T-helper 2 cell (primary cell): ENCODE measurements at regions not wholly inside any gene's neighbourhood (a gene's known extent, or its start where the extent isn't known, plus 50 kb on each side); places are given as distances from the start of the nearest gene placed in this dataset.

Experiments
- DNase-seq, 5 experiments: peaks; one replicate each; pipeline versions ENCODE4 v3.0.0 to v3.0.0-alpha.2; 2012 to 2022

DNA sequence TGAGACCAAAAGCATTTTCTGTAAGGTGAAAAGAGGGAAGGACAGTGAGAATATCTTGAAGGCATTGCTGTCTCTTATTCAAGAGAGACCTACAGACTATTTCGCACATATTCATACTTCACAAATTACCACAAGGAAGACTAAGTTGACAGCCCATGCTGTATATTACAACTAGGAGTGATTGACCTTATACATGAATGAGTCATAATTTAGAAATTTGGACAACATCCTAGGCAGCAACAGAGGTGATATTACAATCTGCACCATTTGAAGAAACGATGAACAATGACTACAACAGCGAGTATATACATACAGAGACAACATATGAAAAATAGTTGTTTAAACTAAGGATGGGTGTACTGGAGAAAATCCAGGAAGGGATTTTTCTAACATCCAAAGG lies 971.7 kb downstream of the CDH11 start:
- no peak for DNase-seq

DNA sequence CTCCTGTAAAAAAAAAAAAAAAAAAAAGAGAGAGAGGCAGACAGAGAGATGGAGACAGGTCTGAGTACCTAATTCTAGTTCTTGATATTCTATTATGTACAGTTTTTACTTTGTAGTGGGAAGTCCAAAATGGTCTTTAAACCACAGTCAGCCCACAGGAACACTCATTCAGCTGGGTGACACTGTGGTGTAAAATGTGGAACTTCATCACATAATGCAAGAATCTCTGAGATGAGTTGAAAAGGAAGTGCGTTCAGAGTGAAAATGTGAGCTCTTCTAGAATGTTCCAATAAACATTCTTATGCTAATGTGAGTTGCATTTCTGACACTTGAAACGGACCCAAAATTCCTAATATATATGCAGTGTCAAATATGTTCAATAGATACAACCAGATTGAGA lies 972.1 kb downstream of the CDH11 start:
- DNase-seq = no peak

DNA sequence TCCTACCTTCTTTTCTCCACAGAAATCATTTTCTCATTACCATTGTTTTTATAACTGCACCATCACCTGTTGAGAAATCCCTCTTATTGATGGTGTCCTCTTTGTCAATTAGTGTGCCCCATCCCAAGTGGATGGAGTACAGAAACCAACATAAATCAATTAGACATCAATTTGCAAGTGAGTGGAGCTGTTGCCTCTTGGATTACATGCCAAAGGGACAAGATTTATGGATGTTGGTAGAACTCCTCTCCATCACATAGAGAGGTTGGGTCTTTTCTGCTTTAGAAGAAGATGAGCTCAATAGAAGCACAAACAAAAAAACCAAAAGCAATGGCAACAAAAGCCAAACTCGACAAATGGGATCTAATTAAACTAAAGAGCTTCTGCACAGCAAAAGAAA lies 973.5 kb downstream of the CDH11 start:
- DNase-seq = no peak

DNA sequence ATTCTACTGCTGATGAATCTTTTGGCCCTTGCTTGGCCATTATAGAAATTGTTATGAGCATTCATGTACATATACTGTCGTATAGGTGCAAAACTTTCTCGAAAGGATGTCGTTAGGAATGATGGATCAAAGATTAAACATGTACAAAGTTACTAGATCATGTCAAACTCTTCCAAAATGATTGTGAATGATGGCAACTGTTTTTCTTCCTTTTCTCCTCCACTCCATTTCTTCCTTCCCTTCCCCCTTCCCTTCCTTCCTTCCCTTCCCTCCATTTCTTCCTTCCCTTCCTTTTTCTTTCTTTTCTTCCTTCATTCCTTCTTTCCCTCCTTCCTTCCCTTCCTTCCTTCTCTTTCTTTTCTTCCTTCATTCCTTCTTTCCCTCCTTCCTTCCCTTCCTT lies 973.9 kb downstream of the CDH11 start:
- DNase-seq = no peak

DNA sequence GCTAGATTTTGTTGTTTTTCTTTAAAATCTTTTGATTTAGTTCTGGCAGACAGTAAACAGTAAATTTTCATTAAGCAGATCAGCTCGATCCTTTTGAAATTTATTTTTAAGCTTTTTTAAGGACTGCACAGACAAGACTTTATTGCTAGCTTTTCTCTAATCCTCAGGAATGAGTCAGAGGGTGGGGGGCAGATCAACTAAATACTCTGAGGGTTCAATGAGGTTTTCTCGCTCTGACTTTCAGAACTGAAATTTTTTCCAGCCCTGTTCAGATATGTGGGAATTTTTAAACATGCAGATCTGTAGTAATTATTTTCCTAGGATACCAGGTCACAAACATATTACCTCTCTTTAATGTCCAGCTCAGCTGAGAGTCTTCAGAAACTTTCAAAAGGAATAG lies 977.2 kb downstream of the CDH11 start:
- DNase-seq = no peak

DNA sequence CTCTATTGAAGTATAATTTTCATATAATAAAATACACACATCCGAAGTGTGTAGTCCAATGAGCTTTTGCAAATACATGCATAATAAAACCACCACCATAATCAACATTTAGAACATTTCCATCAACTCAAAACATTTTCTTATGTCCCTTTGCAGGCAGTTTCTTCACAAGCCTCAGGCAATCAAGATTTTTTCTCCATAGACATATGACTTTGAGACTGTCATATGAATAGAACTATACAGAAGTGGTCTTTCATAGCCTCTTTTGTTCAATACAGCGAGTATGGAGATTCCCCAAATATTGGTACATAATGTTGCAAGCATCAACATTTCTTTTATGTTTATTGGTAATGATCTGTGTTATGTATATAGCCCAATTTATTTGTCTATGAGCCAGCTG lies 983.2 kb downstream of the CDH11 start:
- no peak for DNase-seq

DNA sequence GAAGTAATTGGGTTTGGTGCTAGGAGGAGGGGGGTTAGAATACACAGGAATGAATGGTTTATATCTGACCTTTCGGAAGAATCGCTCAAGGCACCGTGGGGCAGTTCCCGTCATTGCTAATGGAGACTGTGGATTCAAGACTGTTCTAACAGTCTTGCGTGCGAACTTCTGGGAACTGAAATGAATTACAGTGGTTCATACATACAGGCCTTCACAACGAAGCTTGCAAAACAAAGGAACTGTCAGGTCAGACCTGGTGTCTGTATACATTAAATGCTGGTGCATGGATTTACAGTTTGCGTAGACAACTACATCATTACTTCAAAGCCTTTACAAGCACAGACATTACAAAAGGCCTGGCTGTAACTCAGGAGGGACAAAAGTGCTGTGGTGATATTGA lies 983.9 kb downstream of the CDH11 start:
- no peak for DNase-seq

DNA sequence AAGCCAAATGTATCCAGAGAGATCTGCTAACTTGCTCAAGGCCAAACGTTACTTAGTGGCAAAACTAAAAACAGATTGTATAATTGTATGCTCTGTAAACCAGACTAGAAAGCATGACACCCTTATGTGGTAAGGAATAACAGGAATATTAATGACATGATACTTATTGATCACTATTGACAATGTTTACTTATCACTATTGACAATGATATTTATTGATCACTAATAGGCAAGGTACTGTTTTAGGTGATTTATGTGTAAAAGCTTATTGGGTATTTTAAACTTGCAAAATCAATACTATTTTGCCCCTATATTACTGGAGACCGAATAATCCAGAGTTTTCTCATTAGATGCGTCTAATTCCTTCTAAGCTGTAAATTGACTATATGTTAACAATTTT lies 985.1 kb downstream of the CDH11 start:
- no peak for DNase-seq

DNA sequence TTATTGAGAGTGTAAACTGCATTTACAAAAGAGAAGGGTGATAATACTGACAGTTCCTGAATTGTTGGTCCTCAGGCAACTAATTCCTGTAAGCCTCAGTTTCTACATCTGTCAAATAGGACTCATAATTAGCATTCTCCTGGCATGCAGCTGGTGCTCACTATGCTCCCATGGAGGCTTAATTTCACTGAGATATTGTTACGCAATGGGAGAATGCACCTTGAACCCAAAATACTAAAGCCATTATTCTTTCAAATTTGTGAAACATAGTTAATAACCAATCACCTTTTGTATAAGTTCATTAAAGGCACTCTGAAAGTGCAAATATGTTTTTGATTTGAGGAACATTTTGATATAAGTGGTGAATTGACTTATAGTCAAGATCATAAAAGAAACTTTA lies 985.5 kb downstream of the CDH11 start:
- DNase-seq = no peak

DNA sequence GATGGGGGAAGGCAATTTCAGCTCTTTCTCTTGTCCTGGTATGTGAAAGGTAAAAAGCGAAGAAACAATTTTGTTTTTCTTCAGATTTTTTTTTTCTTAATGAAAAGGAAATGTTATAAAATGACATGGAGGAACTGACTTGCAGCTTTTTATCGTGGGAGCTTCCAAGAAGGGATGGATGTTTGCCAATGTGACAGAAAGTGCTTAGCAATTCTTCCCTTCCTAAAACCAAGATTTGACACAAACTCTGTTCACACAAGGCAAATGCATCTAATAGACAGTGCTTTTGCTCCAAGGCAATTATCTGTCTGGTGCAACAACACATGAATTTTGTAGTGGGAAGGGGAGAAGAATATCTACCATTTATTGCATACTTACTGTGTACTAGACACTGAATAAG lies 988.5 kb downstream of the CDH11 start:
- no peak for DNase-seq

DNA sequence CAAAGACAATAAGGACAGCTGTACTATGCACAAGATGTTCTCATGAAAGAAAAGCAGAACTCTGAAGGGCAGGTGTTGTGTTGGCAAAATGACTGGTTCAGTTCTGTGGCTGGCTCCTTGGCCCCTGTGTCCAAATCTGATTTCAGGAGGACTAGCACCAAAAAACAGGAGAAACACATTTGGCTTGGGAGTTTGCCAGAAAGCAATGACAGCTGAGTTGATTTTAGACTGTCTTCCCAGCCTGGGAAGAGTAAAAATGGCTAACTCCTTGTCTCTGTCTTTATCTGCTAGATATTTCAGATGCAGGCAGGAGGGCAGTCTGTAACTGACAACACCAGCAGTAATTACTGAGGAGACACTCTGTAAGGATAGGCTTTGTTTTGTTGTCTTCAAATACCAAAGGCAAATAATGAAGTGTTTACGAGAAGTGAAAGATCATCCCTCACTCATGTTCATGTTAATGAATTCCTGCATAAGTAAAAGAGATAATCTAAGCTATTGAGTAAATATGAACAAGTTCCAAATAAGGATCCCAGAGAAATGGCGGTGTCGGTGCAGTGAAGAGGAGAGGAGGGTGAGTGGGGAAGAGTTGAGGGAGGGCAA lies 989.0 kb downstream of the CDH11 start:
- no peak for DNase-seq

DNA sequence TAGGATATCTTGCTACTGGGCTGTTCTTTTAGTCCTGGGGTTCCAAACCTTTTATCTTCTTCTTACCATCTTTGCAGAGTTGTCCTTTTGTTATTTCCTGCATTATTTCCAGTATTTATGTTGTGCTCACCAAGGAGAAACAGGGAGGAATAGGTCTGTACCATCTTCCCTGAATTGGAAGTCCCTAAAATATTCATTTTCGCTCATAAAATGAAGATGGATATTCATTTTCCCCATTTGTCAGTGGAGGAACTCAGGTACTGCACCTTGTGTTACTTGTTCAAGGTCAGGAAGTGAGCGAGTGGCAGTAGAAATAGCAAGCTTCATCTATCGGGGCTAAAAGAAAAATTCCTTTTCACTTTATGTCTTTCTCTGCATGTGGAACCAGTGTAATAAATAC lies 989.7 kb downstream of the CDH11 start:
- no peak for DNase-seq

DNA sequence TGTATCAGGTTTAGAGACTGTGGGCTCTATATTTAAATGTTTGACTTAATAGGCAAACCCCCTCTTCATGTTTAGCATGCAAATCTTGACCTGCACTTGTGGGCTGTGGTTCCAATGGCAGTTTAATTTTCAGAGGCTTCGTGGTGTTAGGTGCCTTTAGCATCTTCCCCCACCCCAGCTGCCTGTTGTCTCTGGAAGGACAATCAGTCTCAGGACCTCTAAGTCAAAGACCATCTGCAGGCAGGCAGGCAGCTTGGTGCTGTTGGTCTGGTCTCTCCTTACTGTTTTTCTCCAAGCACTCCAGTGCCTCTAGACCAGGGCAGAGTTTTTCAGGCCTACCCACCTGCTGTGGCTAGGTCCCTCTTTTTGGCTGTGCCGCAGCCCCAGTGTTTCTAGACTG lies 990.4 kb downstream of the CDH11 start:
- DNase-seq = no peak

DNA sequence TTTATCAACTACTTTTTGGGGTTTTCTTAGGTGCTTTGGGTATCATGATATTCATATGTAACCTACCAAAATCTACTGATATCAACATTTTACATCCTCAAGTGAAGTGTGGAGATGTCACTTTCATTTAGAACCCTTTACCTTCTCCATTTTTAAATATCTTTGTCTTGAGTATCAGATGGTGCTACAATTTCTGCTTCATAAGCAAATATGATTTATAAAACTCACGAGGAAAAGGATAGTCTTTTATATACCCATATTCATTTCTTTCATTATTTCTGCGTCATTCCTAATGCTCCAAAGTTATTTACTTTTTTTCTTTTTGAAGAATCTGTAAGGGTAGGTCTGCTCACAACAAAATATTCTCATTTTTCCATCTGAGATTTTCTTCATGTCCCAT lies 991.7 kb downstream of the CDH11 start:
- DNase-seq = no peak

DNA sequence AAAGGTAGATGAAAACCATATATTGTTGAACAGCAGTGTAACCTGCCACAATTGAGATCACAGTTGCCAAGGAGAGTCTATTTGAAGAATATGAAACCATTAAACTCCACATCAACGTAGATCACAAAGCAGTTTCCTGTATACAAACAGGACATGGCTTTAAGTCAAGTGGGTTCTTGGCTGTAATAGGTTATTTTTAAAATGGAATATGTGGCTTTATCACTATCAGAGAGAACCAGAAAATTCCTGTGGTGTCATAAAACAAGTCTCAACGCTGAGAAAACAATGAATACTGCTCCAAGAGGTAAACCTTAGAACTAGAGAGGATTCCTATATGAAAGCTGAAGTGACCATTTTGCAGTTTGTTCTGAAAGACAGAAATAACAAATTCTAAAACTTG lies 999.7 kb downstream of the CDH11 start:
- DNase-seq = no peak

DNA sequence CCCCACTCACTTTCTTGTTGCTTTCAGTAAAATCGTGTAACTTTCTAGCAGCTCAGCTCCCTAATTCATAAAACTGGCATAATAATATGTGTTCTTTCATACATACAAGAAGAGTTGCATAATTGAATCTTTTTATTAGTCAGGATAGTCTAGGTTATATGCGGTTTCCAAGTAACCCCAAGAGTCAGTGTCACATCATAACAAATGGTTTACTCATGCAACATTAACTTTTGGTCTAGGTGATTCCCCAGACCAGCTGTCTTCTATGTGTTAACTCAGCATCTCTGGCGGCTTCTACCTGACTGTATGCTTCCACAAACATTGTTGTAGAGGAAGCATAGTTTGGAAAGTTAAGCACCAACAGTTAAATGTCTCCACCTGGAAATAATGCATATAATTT lies 1000.4 kb downstream of the CDH11 start:
- no peak for DNase-seq

DNA sequence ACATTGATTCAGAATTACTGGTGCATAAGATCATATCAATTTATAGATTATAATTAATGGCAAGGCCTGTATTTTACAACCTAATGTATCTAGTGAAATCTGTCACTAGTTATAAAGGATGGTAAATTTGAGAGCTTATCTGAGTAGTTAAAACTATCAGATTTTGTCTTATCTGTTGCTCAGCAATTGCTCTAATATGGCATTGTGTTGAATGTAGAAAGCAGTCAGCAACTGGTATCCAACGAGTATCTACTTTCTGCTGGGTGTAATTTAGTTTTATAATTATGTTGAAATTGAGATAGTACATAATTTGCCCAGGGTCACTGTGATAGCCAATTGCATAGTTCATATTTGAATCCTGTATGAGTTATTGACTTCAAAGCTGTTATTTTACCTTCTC lies 1005.7 kb downstream of the CDH11 start:
- DNase-seq = no peak

DNA sequence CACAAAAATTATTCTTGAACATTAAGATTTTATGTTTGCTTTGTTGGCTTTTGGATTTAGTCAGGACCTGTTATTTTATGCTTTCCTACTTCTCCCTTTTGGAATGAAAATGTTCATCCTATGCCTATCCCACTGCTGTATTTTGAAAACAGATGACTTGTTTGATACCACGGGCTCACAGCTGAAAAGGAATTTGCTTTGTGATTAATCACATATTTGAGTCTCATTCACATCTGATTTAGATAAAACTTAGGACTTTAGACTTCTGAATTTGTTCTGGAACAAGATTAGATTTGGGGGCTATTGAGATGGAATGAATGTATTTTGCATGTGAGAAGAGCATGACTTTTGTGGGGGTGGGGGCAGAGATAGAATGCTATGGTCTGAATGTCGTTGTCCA lies 1012.6 kb downstream of the CDH11 start:
- DNase-seq = no peak

DNA sequence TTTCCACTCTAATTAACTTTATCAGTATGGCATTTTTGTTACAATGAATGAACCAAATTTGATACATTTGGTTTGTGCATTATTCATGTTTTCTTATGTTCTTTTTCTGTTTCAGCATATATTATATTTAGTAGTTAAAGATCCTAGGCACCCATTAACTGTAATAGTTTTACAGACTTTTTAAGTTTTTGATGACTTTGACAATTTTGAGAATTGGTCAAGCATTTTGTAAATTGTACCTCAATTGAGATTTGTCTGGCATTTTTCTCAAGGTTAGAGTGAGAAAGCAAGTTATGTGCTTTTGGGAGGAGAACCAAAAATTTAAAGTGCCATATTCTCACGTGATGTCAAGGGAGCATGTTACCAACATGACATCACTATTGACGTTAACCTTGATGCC lies 1019.2 kb downstream of the CDH11 start:
- DNase-seq = no peak

DNA sequence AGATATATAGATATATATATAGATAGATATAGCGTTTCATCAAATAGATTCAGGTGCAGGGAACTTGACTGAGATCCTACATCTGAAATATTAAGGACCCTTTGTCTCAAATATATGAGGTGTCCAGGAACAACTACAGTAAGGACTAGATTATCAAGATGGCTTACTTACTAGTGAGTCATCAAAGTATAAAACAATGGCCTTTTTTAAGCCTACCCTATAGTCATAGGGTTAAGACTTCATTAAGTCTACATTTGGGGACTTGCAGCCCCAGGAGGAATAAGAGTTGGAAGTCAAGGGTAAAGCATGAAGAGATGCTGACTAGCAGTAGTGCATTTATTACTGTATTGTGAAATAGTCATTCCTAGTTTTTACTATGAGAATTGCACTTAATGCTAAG lies 1023.4 kb downstream of the CDH11 start:
- no peak for DNase-seq

DNA sequence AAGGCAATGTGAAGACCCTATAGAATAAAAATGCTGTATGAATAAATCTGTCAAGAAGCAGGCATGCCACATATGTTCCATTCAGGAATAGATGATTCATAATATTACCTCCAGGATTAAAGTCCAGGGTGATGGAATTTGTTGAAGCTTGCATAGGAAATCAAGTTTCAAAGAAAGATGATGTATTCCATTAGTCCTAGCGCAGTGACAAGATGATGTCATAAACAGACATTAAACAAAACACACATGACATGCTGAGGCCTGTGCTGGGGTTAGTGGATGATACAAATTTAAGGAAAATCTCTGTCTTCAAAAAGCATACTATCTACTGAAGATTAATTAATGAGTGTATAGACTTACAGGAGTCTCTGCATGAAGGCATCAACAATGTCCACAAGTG lies 1025.2 kb downstream of the CDH11 start:
- DNase-seq = no peak

DNA sequence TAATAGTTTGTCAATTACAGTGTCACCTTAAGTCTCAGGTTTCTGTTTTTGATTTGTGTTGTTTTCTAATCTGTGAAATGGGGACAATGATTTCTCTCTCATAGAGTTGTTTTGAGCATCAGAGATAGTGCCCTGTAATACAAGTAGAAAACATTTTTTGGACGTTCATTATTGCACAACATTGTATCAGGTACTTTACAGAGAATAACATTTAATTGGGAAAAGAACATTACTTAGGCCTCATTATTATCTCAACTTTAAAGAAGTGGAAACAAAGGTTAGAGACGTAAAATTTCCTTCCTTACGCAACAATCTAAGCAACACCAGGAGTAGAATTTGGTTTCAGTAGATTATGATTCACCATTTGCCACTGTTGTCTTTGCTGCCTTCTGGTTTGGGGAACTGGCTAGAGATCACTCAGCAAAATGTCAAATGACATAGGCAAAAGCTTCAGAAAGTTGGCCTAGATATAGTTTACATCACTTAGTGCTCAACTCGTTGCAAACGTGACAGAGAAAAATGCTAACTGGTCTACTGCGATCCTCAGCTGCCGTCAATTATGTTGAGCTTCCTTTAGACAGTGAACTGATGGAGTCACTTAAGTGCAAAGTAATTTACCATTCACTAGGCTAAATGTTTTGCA lies 1026.8 kb downstream of the CDH11 start:
- DNase-seq = no peak

DNA sequence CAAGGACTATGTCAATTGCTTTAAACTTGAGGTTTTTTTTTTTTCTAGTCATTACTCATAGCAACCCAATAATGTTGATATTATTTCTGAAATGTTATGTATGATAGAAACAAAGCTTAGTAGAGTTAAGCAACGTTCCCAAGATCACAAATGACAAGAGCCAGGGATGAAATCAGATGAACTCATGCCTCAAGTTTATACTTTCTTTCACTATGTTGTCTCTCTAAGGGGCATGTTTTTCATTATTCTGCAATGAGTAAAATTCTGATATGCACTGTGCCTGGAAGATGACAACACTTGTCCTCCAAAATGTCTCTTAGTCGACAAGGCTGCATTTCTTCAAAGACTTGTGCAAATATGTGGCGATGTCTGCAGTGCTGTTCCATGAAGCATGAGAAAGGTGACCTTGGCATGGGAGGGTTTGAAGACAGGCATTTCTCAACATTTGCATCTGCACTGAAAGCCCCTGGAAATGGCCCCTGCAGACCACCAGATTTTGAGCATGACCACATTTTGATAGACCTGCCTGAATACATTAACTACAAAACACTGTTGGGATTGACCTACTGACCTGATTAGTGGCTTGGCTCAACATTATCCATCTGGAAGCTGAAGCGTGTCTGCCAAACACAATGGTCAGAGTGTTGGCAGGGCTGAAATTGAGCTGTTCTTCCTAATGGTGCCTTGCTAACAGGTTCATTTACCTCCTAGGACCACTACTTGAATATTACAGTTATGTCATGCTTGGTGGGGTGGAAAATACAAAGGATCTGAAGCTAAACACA lies 1027.5 kb downstream of the CDH11 start:
- no peak for DNase-seq

DNA sequence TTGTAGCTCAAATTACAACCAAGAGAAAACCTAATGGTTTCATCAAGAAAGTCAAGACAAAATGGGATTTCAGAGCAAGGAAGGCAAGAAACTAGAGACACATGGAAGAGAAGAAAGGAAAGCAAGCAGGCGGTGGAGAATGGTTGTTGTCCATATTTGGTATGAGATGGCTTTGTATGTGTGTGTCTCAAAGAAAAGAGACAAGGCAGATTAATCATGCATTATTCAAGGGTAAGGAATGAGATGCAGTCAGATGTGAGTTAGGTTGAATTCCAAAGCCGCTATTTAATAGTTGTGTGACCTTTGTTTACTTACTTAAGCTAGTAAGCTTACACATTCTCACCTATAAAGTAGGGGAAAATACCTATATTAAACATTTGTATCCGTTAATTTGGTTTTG lies 1029.6 kb downstream of the CDH11 start:
- no peak for DNase-seq

DNA sequence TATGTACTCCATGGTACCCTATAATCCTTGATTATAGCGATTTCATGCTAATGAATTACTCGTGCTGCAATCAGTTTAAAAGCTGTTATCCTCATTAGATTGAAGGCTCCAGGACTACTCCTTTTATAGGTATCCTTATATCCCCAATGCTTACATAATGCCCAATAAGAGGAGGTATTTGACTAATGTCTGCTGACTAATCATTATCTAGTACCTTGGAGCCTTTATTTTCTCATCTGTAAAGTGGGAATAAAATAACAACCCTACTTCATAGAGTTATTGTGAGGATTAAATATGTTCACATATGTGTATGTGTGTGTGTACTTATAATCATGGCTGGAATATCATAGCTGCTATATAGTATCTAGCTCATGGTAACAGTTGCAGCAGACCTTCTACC lies 1031.5 kb downstream of the CDH11 start:
- DNase-seq = no peak
